Prostate gland (tissue), 2 donors: ENCODE measurements at regions not wholly inside any gene's neighbourhood (a gene's known extent, or its start where the extent isn't known, plus 50 kb on each side); places are given as distances from the start of the nearest gene placed in this dataset.

Experiments used
- DNase-seq: peaks from one replicate; pipeline ENCODE4 v3.0.0-alpha.2; 2019; ENCODE audit warnings: low spot score
- H3K27ac ChIP-seq, 2 donors: fragments of 200-600 bp; sonication (generic); 2 replicates each; pipeline ENCODE4 v1.5.1; 2017 to 2019
- H3K27me3 ChIP-seq: fragments of 200-600 bp; sonication (generic); replicated peaks from 2 replicates; pipeline ENCODE4 v1.5.1; 2019; ENCODE audit not compliant: insufficient read depth
- H3K36me3 ChIP-seq, 2 donors: fragments of 200-600 bp; sonication (generic); 1 replicate in 1 of 2; 2 replicates in 1 of 2; pipeline versions ENCODE4 v1.5.1 to v1.8.1; 2017 to 2019
- H3K4me1 ChIP-seq: fragments of 200-600 bp; sonication (generic); replicated peaks from 2 replicates; pipeline ENCODE4 v1.5.1; 2019
- H3K4me3 ChIP-seq, 2 donors: fragments of 200-600 bp; sonication (generic); 2 replicates each; pipeline ENCODE4 v1.5.1; 2017 to 2019
- H3K9me3 ChIP-seq: fragments of 200-600 bp; sonication (generic); 2 replicates; pipeline ENCODE4 v1.5.1; 2017
- CTCF ChIP-seq, 4 experiments: fragments of 200-600 bp in 2 of 4; fragments of 450-650 bp in 2 of 4; sonication (generic) in 2 of 4; IDR thresholded peaks; 1 replicate in 3 of 4; 2 replicates in 1 of 4; pipeline ENCODE4 v1.5.1; 2016 to 2019; ENCODE audit warnings: antibody characterized with exemption in 4 of 4, mild to moderate bottlenecking in 2 of 4, moderate library complexity in 2 of 4
- POLR2A ChIP-seq: fragments of 450-650 bp; IDR thresholded peaks from one replicate; pipeline ENCODE4 v1.6.1; 2016; ENCODE audit warnings: antibody characterized with exemption, mild to moderate bottlenecking
- POLR2AphosphoS5 ChIP-seq: sonication (generic); formaldehyde crosslinking; IDR thresholded peaks from one replicate; pipeline ENCODE4 v1.6.1; 2017; ENCODE audit warnings: antibody characterized with exemption
- WGBS: methylation state at CpG from one replicate; pipeline ENCODE4 v1.1.5; 2018; 5-methylcytosine and 5-hydroxymethylcytosine counted together
- intact Hi-C: fragments of 100-400 bp; cut with DNase I; formaldehyde crosslinking; loops from one replicate; pipeline ENCODE4 v1.14.2; 2022

GRCh38 chr1:90358448-90358847 lies 358.7 kb downstream of the BARHL2 start:
- Histone ChIP-seq H3K4me3 (no peak overlapping the region), H3K4me1 (no peaks in the 10 kb centered on the region), H3K27ac (no peak overlapping the region), H3K27me3 (no peaks in the 10 kb centered on the region), H3K36me3 (no peaks in the 10 kb centered on the region), H3K9me3 (no peaks in the 10 kb centered on the region)
- no peak for DNase-seq
- WGBS = 96% methylated on average over 2 of the region's 2 CpGs
- TF ChIP-seq POLR2AphosphoS5 (no peak), CTCF (IDR thresholded peaks at IDR 0.05) (no peak), POLR2A (no peak)
- intact Hi-C loops = no loop called here

GRCh38 chr1:90357995-90358394 lies 359.1 kb downstream of the BARHL2 start:
- H3K4me3 ChIP-seq = no peak overlapping the region
- no peak overlapping the region for H3K27ac ChIP-seq
- no peak for DNase-seq
- H3K27me3 ChIP-seq = no peaks in the 10 kb centered on the region
- no peaks in the 10 kb centered on the region for H3K36me3 ChIP-seq
- TF ChIP-seq POLR2AphosphoS5 (no peak), POLR2A (no peak), CTCF (IDR thresholded peaks at IDR 0.05) (no peak)
- no peaks in the 10 kb centered on the region for H3K9me3 ChIP-seq
- H3K4me1 ChIP-seq = no peaks in the 10 kb centered on the region
- WGBS = 19% methylated on average over 2 of the region's 2 CpGs
- intact Hi-C loops = no loop called here

GRCh38 chr1:90356991-90357390 lies 360.1 kb downstream of the BARHL2 start:
- intact Hi-C loops = no loop called here
- no peaks in the 10 kb centered on the region for H3K9me3 ChIP-seq
- WGBS = 84% methylated on average over 4 of the region's 4 CpGs

GRCh38 chr1:90356101-90356500 lies 361.0 kb downstream of the BARHL2 start:
- Histone ChIP-seq H3K9me3 (no peaks in the 10 kb centered on the region), H3K27me3 (no peaks in the 10 kb centered on the region), H3K4me1 (no peaks in the 10 kb centered on the region), H3K36me3 (no peaks in the 10 kb centered on the region), H3K4me3 (no peak overlapping the region), H3K27ac (no peak overlapping the region)
- intact Hi-C loops = no loop called here
- WGBS = 88% methylated on average over 3 of the region's 3 CpGs
- no peak for TF ChIP-seq POLR2A
- no peak for TF ChIP-seq POLR2AphosphoS5
- no peak for TF ChIP-seq CTCF (IDR thresholded peaks at IDR 0.05)
- no peak for DNase-seq

More at GRCh38 chr1:90356991-90357390, 360.1 kb downstream of the BARHL2 start:
- H3K4me1 ChIP-seq = no peaks in the 10 kb centered on the region
- no peaks in the 10 kb centered on the region for H3K27me3 ChIP-seq
- H3K36me3 ChIP-seq = no peaks in the 10 kb centered on the region
- no peak overlapping the region for H3K27ac ChIP-seq
- H3K4me3 ChIP-seq = no peak overlapping the region
- TF ChIP-seq POLR2AphosphoS5 (no peak), POLR2A (no peak), CTCF (IDR thresholded peaks at IDR 0.05) (no peak)
- DNase-seq = no peak

- DNase-seq = no peak
- Histone ChIP-seq H3K27me3 (no peaks in the 10 kb centered on the region), H3K36me3 (no peaks in the 10 kb centered on the region), H3K4me1 (no peaks in the 10 kb centered on the region), H3K4me3 (no peak overlapping the region), H3K9me3 (no peaks in the 10 kb centered on the region), H3K27ac (no peak overlapping the region)
- TF ChIP-seq POLR2A (no peak), CTCF (IDR thresholded peaks at IDR 0.05) (no peak), POLR2AphosphoS5 (no peak)
- intact Hi-C loops = no loop called here
- 62% methylated on average over 2 of the region's 2 CpGs for WGBS
These were observed 359.8 kb downstream of the ZNF326 start for GRCh38 chr1:90354704-90355103.
